B cell (primary cell): ENCODE measurements at regions not wholly inside any gene's neighbourhood (a gene's known extent, or its start where the extent isn't known, plus 50 kb on each side); places are given as distances from the start of the nearest gene placed in this dataset.

Source experiments
- ATAC-seq: fragments of 200-7000 bp; cut with Tn5 transposase; one replicate; pipeline ENCODE4 v1.10.0; 2021; ENCODE audit warnings: low read depth, mild to moderate bottlenecking, moderate number of reproducible peaks, moderate library complexity
- CTCF ChIA-PET: fragments of 350-600 bp; sonication (Branson Sonifier 250); formaldehyde crosslinking; loops from one replicate; lab custom pipeline; 2021; ENCODE audit warnings: antibody characterized with exemption, inconsistent platforms; lab: Charles Lee
- POLR2A ChIA-PET: fragments of 350-600 bp; sonication (Branson Sonifier 250); formaldehyde crosslinking; loops from one replicate; lab custom pipeline; 2021; ENCODE audit warnings: antibody characterized with exemption; lab: Charles Lee
- DNase-seq: peaks from one replicate; pipeline ENCODE4 v3.0.0; 2013
- H2AFZ ChIP-seq: 2 replicates; pipeline ENCODE4 v1.6.1; 2012; ENCODE audit warnings: mild to moderate bottlenecking, low read depth, low read length; ENCODE audit not compliant: insufficient read depth, poor library complexity, severe bottlenecking
- H3K27ac ChIP-seq, 2 donors: 1 replicate in 1 of 2; 2 replicates in 1 of 2; pipeline ENCODE4 v1.5.1; 2012 to 2013; ENCODE audit warnings: low read length in 2 of 2, mild to moderate bottlenecking in 2 of 2, moderate library complexity in 1 of 2
- H3K27me3 ChIP-seq, 4 experiments: fragments of 200-600 bp in 1 of 4; sonication (generic) in 1 of 4; replicated peaks in 1 of 4; 1 replicate in 2 of 4; 2 replicates in 2 of 4; pipeline versions ENCODE4 v1.6.1 to v1.7.0; 2013 to 2016; ENCODE audit warnings: low read length in 3 of 4, mild to moderate bottlenecking in 2 of 4, mixed read lengths in 1 of 4, moderate library complexity in 1 of 4; ENCODE audit not compliant: insufficient read depth in 4 of 4, control insufficient read depth in 3 of 4; ENCODE audit errors: control extremely low read depth in 1 of 4
- H3K36me3 ChIP-seq, 2 experiments: replicated peaks in 1 of 2; 1 replicate in 1 of 2; 2 replicates in 1 of 2; pipeline versions ENCODE4 v1.6.1 to v1.7.1; 2013; ENCODE audit warnings: low read length in 1 of 2; ENCODE audit not compliant: insufficient read depth in 2 of 2, control insufficient read depth in 1 of 2; ENCODE audit errors: control extremely low read depth in 1 of 2, extremely low read depth in 1 of 2
- H3K4me1 ChIP-seq, 2 donors: fragments of 200-600 bp in 1 of 2; sonication (generic) in 1 of 2; 1 replicate in 1 of 2; 2 replicates in 1 of 2; pipeline versions ENCODE4 v1.5.1 to v1.6.1; 2013 to 2017; ENCODE audit warnings: low read length in 2 of 2; ENCODE audit not compliant: control insufficient read depth in 2 of 2, insufficient read depth in 2 of 2
- H3K4me2 ChIP-seq: replicated peaks from 2 replicates; pipeline ENCODE3; 2012; ENCODE audit warnings: mild to moderate bottlenecking, low read depth, low read length; ENCODE audit not compliant: poor library complexity, severe bottlenecking
- H3K4me3 ChIP-seq, 5 experiments: fragments of 200-600 bp in 1 of 5; sonication (generic) in 1 of 5; 1 replicate in 3 of 5; 2 replicates in 2 of 5; pipeline versions ENCODE4 v1.5.1 to v1.7.0; 2011 to 2016; ENCODE audit warnings: low read length in 4 of 5, mild to moderate bottlenecking in 4 of 5, low read depth in 2 of 5, control low read depth in 1 of 5, moderate library complexity in 1 of 5; ENCODE audit not compliant: insufficient read depth in 1 of 5; ENCODE audit errors: control extremely low read depth in 1 of 5, extremely low read depth in 1 of 5
- H3K79me2 ChIP-seq: fragments of 200-600 bp; sonication (generic); one replicate; pipeline ENCODE4 v1.6.0; 2016; ENCODE audit warnings: low read length; ENCODE audit not compliant: control insufficient read depth, insufficient read depth
- H3K9ac ChIP-seq: fragments of 200-600 bp; sonication (generic); 2 replicates; pipeline ENCODE4 v1.6.1; 2017; ENCODE audit warnings: mild to moderate bottlenecking, low read length, moderate library complexity
- H3K9me3 ChIP-seq, 3 donors: one replicate each; pipeline versions ENCODE4 v1.6.1 to v1.7.1; 2013; ENCODE audit warnings: low read length in 2 of 3; ENCODE audit not compliant: control insufficient read depth in 2 of 3, insufficient read depth in 1 of 3; ENCODE audit errors: control extremely low read depth in 1 of 3
- H4K20me1 ChIP-seq: 2 replicates; pipeline ENCODE4 v1.6.0; 2012; ENCODE audit warnings: mild to moderate bottlenecking, low read length; ENCODE audit not compliant: insufficient read depth, control insufficient read depth, poor library complexity, severe bottlenecking
- H3K27ac Mint-ChIP-seq: one replicate; pipeline ENCODE4 v1.8.0; 2021; ENCODE audit warnings: mixed read lengths
- H3K27me3 Mint-ChIP-seq: one replicate; pipeline ENCODE4 v1.8.0; 2021; ENCODE audit warnings: mixed read lengths
- H3K4me1 Mint-ChIP-seq: one replicate; pipeline ENCODE4 v1.8.0; 2021; ENCODE audit warnings: mixed read lengths
- H3K4me3 Mint-ChIP-seq: one replicate; pipeline ENCODE4 v1.8.0; 2021; ENCODE audit warnings: mixed read lengths
- H3K9me3 Mint-ChIP-seq: one replicate; pipeline ENCODE4 v1.8.0; 2022; ENCODE audit warnings: mixed read lengths; ENCODE audit not compliant: insufficient read depth
- EZH2 ChIP-seq: IDR thresholded peaks from 2 replicates; pipeline ENCODE4 v1.6.1; 2012; ENCODE audit warnings: borderline replicate concordance, low read depth, mild to moderate bottlenecking, moderate library complexity, low read length; ENCODE audit not compliant: insufficient read depth, poor library complexity, severe bottlenecking
- WGBS: methylation state at CpG from one replicate; pipeline ENCODE4 v1.1.5; 2013; ENCODE audit warnings: missing lambda C conversion rate; ENCODE audit not compliant: insufficient coverage; 5-methylcytosine and 5-hydroxymethylcytosine counted together
- intact Hi-C: fragments of 100-400 bp; cut with micrococcal nuclease; formaldehyde crosslinking; loops from one replicate; pipeline ENCODE4 v1.10.0; 2022
- TF ChIP-seq, protein P1 (sequence below): fragments of 200-600 bp; IDR thresholded peaks from one replicate; pipeline ENCODE4 v1.8.0; 2022; ENCODE audit warnings: antibody characterized with exemption, mild to moderate bottlenecking

- Histone ChIP-seq H3K79me2 (no peaks in the 10 kb centered on the region), H3K4me2 (no peak overlapping the region), H3K4me3 (no peak overlapping the region), H3K9ac (no peak overlapping the region), H3K36me3 (no peaks in the 10 kb centered on the region), H3K9me3 (peaks cover 0 to 7% (median 0%) of the 10 kb centered on the region in 3 donors), H3K4me1 (no peaks in the 10 kb centered on the region), H3K27ac (no peak overlapping the region), H4K20me1 (no peaks in the 10 kb centered on the region), H3K27me3 (no peaks in the 10 kb centered on the region), H2AFZ (no peak overlapping the region)
- ATAC-seq (no peak), DNase-seq (no peak)
- H3K9me3 Mint-ChIP-seq = peaks cover 2% of the 10 kb centered on the region
- H3K4me1 Mint-ChIP-seq = no peaks in the 10 kb centered on the region
- H3K27ac Mint-ChIP-seq = no peak overlapping the region
- ChIA-PET POLR2A (no interaction called here), CTCF (no interaction called here)
- H3K4me3 Mint-ChIP-seq = no peak overlapping the region
- intact Hi-C loops = no loop called here
- TF ChIP-seq EZH2 = no peak
- TF ChIP-seq, protein P1, sequence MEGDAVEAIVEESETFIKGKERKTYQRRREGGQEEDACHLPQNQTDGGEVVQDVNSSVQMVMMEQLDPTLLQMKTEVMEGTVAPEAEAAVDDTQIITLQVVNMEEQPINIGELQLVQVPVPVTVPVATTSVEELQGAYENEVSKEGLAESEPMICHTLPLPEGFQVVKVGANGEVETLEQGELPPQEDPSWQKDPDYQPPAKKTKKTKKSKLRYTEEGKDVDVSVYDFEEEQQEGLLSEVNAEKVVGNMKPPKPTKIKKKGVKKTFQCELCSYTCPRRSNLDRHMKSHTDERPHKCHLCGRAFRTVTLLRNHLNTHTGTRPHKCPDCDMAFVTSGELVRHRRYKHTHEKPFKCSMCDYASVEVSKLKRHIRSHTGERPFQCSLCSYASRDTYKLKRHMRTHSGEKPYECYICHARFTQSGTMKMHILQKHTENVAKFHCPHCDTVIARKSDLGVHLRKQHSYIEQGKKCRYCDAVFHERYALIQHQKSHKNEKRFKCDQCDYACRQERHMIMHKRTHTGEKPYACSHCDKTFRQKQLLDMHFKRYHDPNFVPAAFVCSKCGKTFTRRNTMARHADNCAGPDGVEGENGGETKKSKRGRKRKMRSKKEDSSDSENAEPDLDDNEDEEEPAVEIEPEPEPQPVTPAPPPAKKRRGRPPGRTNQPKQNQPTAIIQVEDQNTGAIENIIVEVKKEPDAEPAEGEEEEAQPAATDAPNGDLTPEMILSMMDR = no peak
- H3K27me3 Mint-ChIP-seq = no peaks in the 10 kb centered on the region
- no CpG with 5 or more reads among the region's 2 CpGs for WGBS
These were observed 572.7 kb downstream of the VRK1 start for GRCh38 chr14:97369901-97370300.

- Mint-ChIP-seq H3K27me3 (no peaks in the 10 kb centered on the region), H3K4me1 (no peaks in the 10 kb centered on the region), H3K9me3 (no peaks in the 10 kb centered on the region), H3K27ac (no peak overlapping the region), H3K4me3 (no peak overlapping the region)
- Histone ChIP-seq H3K4me3 (no peak overlapping the region), H3K4me2 (no peak overlapping the region), H3K27ac (no peak overlapping the region), H3K79me2 (no peaks in the 10 kb centered on the region), H3K9me3 (peaks cover 0 to 9% (median 4%) of the 10 kb centered on the region in 3 donors), H3K9ac (no peak overlapping the region), H2AFZ (no peak overlapping the region), H4K20me1 (no peaks in the 10 kb centered on the region), H3K27me3 (peaks cover 0 to 4% (median 0%) of the 10 kb centered on the region in 4 experiments), H3K4me1 (no peaks in the 10 kb centered on the region), H3K36me3 (no peaks in the 10 kb centered on the region)
- WGBS = 95% methylated on average over 2 of the region's 3 CpGs
- TF ChIP-seq, protein P1 = no peak
- no peak for TF ChIP-seq EZH2
- ATAC-seq (no peak), DNase-seq (no peak)
- ChIA-PET POLR2A (no interaction called here), CTCF (no interaction called here)
- intact Hi-C loops = no loop called here
These were observed 579.1 kb downstream of the VRK1 start for GRCh38 chr14:97376310-97376709.
